ENCODE measurements at regions not wholly inside any gene's neighbourhood (a gene's known extent, or its start where the extent isn't known, plus 50 kb on each side); places are given as distances from the start of the nearest gene placed in this dataset.
"Not testable (repeated sequence)": the region's sequence is repeated elsewhere in the genome, so short reads cannot be mapped to it uniquely, and the experiment has no call there.

DNA sequence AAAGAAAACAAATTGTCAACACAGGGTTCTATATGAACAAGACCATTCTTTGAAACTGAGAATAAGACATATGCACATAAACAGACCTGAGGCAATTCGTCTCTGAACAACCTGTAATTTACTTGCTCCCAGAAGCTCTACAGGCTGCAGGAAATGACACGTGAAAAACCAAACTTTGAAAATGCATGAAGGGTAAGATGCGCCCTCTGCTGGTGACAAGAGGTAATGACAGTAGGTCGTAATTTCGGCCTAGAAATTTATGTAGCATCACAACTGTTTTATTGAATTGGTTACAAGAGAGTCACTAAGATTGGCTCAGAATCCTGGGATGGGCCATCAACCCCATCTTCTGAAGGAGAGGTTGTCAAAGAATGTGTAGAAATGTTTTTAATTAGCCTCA, 276.5 kb downstream of the PPP4R3C start:
- no peak overlapping the region for H3K4me3 ChIP-seq (ENCODE audit: low read depth, low read length)
- DNase-seq (ENCODE audit: low read depth) = peak; percentile 4

DNA sequence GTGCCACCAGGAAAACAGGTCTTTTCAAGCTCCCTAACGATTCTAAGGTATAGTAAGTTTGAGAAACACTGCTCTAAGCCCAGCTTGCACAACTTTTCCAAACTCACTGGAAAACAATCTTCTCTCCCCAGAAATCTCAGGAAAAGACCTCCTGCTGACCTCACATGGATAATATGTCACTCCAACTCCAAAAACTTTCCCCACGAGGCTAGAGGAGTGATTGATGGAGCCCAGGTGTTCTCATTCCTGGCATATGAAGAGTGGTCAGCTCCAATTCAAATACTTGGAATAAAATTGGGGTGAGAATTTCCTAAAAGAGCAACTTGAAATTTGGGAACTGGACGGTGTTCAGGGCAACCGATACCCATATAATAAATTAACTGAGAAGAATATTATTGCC, 299.9 kb downstream of the PPP4R3C start:
- H3K4me3 ChIP-seq (ENCODE audit: low read depth, low read length) = no peak overlapping the region
- no peak for DNase-seq (ENCODE audit: low read depth)

DNA sequence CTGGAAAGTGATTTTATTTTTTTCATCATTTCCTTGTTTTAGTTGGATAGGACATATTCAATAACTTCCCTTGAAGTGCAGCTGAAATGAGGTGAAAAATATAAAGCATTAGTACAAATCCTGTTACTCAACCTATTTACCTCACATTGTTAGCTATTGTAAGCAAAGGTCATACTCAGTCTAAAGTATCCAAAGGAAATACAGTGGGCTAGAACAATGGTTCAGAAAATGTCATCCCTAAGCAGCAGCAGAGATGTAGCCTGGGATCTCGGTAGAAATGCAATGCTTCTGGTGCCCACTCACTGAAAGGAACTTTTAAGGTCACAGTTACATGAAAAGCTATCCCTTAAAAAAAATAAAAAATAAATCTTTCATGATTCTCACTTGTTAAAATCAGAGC, 300.6 kb downstream of the PPP4R3C start:
- H3K4me3 ChIP-seq (ENCODE audit: low read depth, low read length) = no peak overlapping the region
- no peak for DNase-seq (ENCODE audit: low read depth)

DNA sequence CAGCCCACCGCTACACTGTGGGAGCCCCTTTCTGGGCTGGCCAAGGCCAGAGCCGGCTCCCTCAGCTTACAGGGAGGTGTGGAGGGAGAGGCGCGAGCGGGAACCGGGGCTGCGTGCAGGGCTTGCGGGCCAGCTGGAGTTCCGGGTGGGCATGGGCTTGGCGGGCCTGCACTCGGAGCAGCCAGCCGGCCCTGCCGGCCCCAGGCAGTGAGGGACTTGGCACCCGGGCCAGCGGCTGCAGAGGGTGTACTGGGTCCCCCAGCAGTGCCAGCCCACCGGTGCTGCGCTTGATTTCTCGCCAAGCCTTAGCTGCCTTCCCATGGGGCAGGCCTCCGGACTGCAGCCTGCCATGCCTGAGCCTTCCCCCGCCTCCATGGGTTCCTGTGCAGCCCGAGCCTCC, 306.2 kb downstream of the PPP4R3C start:
- H3K4me3 ChIP-seq (ENCODE audit: low read depth, low read length); DNase-seq (ENCODE audit: low read depth): not testable (repeated sequence)

DNA sequence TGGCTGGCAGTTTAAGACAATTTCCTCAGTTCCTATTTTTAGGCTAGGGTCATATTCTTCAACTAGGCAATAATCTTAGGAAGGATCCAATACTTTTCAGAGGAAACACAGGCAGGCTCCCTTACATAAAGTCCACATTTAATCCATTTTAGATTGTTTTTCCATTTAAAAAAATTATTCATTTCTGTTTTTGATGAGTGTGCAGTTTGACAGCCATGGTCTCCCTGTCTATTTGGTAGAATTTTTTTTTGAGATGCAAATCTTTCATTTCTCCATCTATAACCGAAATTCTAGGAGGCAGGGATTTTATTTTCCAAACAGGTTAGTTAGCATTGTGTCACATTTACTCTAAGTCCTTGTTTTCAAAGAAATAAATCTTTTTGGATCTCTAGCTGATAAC, 326.8 kb downstream of the PPP4R3C start:
- no peak overlapping the region for H3K4me3 ChIP-seq (ENCODE audit: low read depth, low read length)
- no peak for DNase-seq (ENCODE audit: low read depth)

DNA sequence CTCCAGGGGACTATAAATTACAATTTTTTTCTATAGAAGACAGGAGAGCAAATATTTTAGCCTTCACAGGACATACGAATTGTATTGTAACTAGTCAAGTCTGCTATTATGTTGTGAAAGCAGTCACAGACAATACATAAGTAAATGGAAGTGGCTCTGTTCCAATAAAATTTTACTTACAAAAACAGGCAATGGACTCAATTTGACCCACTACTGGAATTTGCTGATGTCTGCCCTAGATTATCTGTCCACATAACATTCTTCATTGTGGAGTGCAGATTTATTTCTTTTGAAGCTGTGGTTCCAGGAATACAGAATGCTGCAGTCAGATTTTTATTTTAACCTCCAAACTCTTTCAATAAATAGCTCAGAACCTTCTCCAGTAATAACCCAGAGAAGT, 330.3 kb downstream of the PPP4R3C start:
- no peak for DNase-seq (ENCODE audit: low read depth)

DNA sequence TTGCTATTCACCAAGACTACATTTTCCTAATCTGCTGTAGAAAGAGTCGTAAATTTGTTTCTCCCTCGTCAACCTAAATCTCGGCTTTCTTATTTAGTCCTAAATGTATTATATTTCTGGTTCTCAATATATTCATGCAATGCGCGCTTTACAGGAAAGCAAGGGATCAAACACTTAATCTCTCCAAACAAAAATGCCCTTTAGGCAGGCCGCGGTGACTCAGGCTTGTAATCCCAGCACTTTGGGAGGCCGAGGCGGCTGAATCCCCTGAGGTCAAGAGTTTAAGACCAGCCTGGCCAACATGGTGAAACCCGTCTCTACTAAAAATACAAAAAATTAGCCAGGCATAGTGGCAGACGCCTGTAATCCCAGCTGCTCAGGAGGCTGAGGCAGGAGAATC, 376.0 kb downstream of the PPP4R3C start:
- DNase-seq (ENCODE audit: low read depth); H3K4me3 ChIP-seq (ENCODE audit: low read depth, low read length): not testable (repeated sequence)

More for the DNA sequence above, 330.3 kb downstream of the PPP4R3C start:
- H3K4me3 ChIP-seq (ENCODE audit: low read depth, low read length) = no peak overlapping the region

DNA sequence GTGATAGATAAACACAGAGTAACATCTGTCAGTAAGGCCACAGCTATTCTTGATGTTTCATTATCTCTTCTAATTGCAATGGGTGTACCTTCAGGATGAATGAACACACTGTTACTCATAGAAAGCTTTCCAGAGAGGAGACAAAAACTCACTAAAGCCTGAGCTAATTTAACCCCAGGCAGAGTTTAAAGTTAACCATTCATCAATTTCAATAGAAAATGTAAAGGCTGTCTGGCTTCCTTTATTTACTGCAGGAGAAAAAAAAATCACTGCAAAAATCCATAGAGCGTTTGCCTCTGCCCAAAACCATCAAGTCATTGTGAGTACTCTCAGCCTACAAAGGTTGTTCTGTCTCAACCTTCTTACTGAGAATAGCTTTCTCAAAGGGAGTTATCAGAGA, 376.9 kb downstream of the PPP4R3C start:
- DNase-seq (ENCODE audit: low read depth) = no peak
- no peak overlapping the region for H3K4me3 ChIP-seq (ENCODE audit: low read depth, low read length)

DNA sequence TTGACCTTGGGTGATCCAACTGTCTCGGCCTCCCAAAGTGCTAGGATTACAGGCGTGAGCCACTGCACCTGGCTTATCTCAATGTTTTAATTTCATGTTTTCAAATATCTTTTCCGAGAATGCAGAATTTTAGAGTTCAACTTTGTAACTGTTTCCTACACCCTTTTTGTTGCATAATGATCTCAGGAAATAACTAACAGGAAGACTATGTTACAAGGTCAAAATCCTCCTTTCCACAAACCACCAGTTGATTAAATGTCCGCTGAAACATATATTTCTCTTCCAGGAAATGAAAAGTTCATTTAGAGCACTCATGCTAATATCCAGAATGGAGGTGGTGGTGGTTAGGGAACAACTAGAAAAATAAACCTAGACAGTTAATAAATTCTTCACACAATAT, 377.8 kb downstream of the PPP4R3C start:
- H3K4me3 ChIP-seq (ENCODE audit: low read depth, low read length) = no peak overlapping the region
- DNase-seq (ENCODE audit: low read depth) = no peak

DNA sequence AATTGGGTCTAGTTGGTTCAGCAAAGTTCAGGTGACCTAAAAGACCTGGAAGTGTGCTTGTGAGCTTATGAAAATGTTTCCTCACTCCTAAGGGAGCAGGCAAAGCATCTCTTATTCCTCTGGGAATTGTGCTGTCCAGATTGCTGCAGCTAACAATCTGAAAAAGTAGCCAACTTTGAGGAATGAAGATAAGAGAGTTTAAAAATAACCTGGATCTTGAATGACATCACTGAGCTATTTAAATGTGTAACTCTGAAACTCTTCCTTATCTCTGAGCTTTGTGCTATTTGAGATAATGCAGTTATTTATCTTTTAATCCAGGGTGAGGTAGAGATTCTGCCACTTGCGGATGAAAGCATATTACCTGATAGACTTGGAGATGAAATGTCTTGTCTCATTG, 384.8 kb downstream of the PPP4R3C start:
- DNase-seq (ENCODE audit: low read depth) = no peak
- no peak overlapping the region for H3K4me3 ChIP-seq (ENCODE audit: low read depth, low read length)

DNA sequence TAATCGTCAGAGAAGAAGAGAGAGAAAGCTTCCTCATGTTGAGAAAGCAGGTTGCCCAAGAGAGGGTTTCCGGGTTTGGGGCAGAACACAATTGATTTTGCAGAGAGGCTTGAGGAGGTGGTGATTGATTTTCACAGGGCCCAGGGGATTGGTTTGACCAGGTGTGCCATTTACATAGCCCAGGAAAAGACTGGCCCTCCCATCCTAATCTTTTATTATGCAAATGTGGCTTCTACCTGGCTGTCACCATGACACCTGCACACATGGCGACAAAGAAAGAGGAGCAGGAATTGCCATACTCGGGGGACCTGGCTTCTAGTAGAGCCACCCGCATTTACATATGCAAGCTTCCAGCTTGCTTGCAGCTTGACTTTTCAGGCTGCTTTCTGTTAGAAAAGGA, 405.3 kb downstream of the PPP4R3C start:
- H3K4me3 ChIP-seq (ENCODE audit: low read depth, low read length) = no peak overlapping the region
- DNase-seq (ENCODE audit: low read depth) = no peak

DNA sequence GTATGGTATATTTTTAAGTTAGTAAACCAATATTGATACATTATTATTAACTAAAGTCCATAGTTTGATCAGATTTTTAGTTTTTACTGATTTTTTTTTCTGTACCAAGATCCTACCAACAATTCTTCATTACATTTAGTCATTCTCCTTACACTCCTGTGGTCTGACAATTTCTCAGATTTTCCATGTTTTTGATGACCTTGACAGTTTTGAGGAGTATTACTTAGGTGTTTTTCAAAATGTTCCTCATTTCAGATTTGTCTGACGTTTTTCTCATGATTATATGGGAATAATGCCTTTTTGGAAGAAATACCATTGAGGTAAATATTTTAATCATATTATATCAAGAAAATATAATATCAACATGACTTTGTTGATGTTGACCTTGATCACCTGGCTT, 423.8 kb downstream of the PPP4R3C start:
- H3K4me3 ChIP-seq (ENCODE audit: low read depth, low read length) = no peak overlapping the region
- no peak for DNase-seq (ENCODE audit: low read depth)

DNA sequence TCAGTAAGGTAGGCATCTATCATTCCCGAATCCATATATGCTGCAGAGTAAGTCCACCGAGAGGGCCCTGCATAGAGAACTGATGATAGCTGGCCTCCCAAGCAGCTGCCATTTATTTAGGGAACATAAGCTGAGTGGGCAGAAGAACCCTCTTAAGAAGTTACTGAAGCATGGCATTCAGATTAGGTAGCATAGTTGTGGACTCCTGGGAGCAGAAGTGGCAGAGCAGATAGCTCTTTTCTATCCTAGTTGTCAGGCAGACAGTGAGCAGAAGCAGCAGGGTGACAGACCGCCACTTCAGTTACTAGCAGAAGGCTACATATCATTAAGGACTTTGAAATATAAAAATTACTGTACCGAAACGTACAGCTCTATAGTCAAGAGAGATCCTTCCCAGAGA, 454.7 kb downstream of the PPP4R3C start:
- H3K4me3 ChIP-seq (ENCODE audit: low read depth, low read length) = no peak overlapping the region
- DNase-seq (ENCODE audit: low read depth) = no peak

DNA sequence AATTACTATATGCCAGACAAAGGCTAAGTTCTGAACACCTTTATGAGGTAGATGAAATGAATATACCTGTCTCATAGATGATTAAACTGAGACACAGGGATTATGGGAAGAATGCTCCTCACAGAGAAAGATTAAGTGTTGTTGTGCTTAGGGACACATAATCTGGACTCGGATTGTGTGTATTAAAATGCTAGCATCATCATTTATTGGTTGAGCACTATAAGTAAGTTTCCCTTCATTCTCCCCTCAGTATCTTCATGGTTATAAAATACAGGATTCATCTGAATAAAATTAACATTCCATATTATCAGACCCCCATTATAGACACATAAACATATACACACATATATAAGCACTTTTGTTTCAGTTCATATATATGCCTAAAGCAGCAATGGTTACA, 463.5 kb downstream of the PPP4R3C start:
- DNase-seq (ENCODE audit: low read depth) = no peak
- H3K4me3 ChIP-seq (ENCODE audit: low read depth, low read length) = no peak overlapping the region

DNA sequence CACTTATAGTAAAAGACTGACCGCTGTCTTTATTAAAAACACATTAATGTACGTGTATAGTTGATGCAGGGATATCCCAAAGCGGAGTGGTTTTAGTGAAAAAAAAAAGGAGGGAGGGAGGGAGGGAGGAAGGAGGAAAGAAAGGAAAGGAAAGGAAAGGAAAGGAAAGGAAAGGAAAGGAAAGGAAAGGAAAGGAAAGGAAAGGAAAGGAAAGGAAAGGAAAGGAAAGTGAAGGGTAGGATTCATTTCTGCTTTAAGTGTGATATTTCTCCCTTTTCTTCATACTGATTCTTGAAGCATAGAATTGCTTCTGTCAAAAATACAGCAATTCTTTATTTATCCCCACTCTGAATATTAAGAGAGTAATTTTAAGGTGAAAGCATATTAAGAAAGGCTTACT, 504.9 kb downstream of the PPP4R3C start:
- no peak for DNase-seq (ENCODE audit: low read depth)
- H3K4me3 ChIP-seq (ENCODE audit: low read depth, low read length) = no peak overlapping the region

DNA sequence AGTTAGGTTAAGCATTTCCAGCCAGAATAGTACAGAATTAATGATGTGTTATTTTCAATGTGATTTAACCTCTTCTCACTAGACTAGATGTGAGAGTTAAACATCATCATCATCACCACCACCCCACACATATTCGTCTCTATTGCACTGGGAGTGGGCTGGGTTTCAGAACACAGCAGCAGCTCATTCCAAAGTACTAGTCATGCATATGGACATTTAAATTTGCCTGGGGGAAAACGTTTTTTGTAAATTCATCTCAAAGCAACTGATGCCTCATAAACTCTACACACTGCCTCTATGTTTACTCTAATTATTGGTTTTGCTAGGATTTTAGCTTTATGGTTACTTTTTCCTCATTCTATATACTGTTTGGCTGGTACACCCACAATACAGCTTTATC, 509.1 kb downstream of the PPP4R3C start:
- no peak for DNase-seq (ENCODE audit: low read depth)
- no peak overlapping the region for H3K4me3 ChIP-seq (ENCODE audit: low read depth, low read length)

DNA sequence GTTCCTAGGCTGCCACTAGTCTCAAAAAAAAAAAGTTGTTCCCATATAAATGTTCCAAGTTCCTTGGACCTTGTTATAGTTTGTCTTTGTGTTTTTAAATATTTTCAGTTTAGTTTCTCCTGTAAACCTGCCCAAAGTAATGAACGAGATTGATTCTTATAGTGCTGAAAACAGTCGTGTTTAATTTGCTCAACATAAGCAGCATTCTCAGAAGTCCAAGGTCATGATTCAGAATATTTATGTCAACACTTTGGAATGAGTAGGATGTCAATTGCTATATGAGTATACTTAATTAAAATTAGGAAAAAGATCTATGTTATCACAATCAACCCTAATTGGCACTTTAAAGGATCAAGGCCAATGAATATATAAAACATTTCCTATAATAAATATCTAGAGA, 510.9 kb downstream of the PPP4R3C start:
- DNase-seq (ENCODE audit: low read depth) = no peak
- no peak overlapping the region for H3K4me3 ChIP-seq (ENCODE audit: low read depth, low read length)

DNA sequence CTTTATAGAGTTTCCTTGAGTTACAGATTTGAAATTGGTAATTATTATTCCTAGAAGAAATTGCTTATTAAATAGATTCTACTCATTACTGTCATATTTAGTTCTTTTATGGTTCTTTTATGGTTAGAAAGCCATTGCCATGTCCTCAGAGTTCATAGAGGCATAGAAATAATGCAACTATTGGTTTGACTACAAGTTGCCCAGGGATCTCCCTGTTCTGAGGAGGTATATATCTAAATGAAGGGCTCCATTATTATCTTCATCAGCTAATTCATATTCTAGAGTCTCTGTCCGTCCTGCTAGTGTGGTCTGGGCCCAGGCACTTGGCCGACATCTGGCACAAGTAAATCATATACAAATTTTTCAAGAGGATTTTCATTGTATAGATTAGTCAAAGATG, 535.7 kb downstream of the PPP4R3C start:
- DNase-seq (ENCODE audit: low read depth) = no peak
- H3K4me3 ChIP-seq (ENCODE audit: low read depth, low read length) = no peak overlapping the region

DNA sequence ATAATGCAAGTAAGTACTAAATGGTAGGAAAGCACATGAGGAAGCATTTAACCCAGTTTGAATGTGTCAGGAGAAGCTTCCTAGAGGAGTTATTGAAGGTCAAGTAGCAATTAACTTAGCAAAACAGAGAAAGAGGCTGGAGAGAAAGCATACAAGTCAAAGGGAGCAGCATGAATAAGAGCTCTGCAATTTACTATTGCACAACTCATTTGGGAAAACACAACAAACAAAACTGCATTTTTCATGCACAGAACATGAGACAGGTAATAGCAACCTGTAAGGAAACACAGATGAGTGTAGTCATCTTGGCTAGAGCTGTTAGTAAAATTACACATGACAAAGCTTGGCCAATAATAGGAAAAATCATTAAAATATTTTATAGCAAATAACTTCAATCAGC, 538.1 kb downstream of the PPP4R3C start:
- DNase-seq (ENCODE audit: low read depth) = no peak
- no peak overlapping the region for H3K4me3 ChIP-seq (ENCODE audit: low read depth, low read length)

DNA sequence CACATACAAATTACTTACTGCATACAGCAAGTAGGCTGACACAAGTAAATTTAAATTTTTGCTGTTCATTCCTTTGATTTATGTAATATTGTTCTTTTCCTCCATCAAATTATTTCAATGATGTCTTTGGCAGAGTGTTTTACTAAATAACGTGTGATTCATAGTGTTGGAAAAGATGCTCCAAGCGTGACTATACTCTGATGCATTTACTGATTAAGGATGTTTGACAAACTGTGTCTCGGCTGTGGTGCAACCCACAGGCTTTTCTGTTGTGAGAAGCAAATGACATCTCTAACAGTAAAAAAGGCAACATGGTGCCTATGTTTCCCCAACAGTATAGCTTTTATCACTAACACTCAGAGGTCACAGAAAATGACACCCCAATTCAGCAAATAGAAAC, 540.9 kb downstream of the PPP4R3C start:
- no peak for DNase-seq (ENCODE audit: low read depth)
- H3K4me3 ChIP-seq (ENCODE audit: low read depth, low read length) = no peak overlapping the region

DNA sequence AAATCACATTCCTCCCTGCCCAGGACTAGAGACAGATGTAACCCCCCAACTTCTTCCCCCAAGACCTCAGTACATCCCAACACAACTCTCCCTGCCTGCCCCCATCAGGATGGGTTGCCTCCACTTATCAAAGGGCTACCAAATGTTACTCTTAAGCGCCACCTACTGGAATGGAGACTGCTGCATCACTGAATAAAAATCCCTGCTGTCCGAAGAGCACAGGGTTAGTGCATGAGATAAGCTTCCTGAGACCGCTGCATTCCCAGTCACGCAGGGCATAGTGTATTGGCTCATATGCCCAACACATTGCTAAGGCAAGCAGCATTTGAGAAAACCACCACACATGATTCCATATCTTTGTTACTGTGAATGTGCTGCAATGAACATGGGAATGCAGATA, 544.5 kb downstream of the PPP4R3C start:
- H3K4me3 ChIP-seq (ENCODE audit: low read depth, low read length) = no peak overlapping the region
- no peak for DNase-seq (ENCODE audit: low read depth)

DNA sequence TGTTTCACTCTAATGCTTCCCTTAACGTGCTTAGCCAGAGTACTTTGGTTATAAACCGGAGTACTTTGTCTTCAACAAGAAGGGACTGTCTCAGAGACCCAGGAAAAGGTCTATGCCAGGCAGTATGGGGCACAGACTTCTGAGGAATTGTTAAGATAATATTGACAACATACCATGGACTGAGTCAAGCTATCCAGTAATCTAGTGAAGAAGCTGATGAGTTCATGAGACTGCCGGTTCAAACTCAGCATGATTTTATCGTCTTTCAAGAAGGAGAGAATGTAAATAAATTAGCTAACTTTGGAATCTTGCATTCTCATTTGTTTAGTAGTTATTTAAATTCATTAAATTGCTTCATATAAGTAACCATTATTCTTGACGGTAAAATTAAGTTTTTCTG, 546.1 kb downstream of the PPP4R3C start:
- H3K4me3 ChIP-seq (ENCODE audit: low read depth, low read length) = no peak overlapping the region
- DNase-seq (ENCODE audit: low read depth) = no peak

DNA sequence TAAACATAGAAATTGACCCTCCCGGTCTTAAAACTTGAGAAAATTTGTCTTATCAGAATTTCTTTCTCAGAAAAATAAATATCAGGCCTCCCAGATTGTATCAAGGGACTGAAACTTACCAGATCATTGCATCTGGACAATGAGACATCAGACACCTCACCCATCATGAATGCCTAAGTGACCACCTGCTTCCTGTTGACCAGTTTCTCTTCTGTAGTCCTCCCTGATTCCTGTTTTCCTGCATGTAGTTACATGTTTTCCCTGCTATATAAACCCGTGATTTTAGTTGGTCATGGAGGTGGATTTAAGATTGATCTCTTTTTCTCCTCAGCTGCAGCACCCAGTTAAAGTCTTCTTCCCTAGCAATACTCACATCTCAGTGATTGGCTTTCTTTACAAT, 548.1 kb downstream of the PPP4R3C start:
- no peak for DNase-seq (ENCODE audit: low read depth)
- H3K4me3 ChIP-seq (ENCODE audit: low read depth, low read length) = no peak overlapping the region

Data from skeletal muscle cell (primary cell).